CD4-positive, alpha-beta memory T cell (primary cell): ENCODE measurements at regions not wholly inside any gene's neighbourhood (a gene's known extent, or its start where the extent isn't known, plus 50 kb on each side); places are given as distances from the start of the nearest gene placed in this dataset.

Source experiments
- CTCF ChIA-PET: fragments of 350-600 bp; sonication (Branson Sonifier 250); formaldehyde crosslinking; loops from one replicate; lab custom pipeline; 2021; ENCODE audit warnings: inconsistent platforms; ENCODE audit not compliant: partially characterized antibody; lab: Charles Lee
- POLR2A ChIA-PET: fragments of 350-600 bp; sonication (Branson Sonifier 250); formaldehyde crosslinking; loops from one replicate; lab custom pipeline; 2021; ENCODE audit not compliant: partially characterized antibody; lab: Charles Lee
- DNase-seq, 5 donors: peaks; one replicate each; pipeline versions ENCODE4 v3.0.0 to v3.0.0-alpha.2; 2020 to 2022; ENCODE audit warnings: mixed read lengths in 1 of 5
- H3K27ac ChIP-seq: one replicate; pipeline ENCODE4 v1.7.0; 2013; ENCODE audit warnings: low read depth, low read length
- H3K27me3 ChIP-seq: 2 replicates; pipeline ENCODE4 v1.7.0; 2013; ENCODE audit warnings: mild to moderate bottlenecking, low read length, moderate library complexity; ENCODE audit not compliant: insufficient read depth
- H3K36me3 ChIP-seq: 2 replicates; pipeline ENCODE4 v1.7.0; 2013; ENCODE audit warnings: mild to moderate bottlenecking, low read length, moderate library complexity; ENCODE audit not compliant: insufficient read depth
- H3K4me1 ChIP-seq: 2 replicates; pipeline ENCODE4 v1.7.0; 2013; ENCODE audit warnings: mild to moderate bottlenecking, low read length, moderate library complexity; ENCODE audit not compliant: insufficient read depth
- H3K4me3 ChIP-seq, 2 donors: one replicate each; pipeline ENCODE4 v1.7.0; 2013; ENCODE audit warnings: low read length in 2 of 2, mild to moderate bottlenecking in 1 of 2
- H3K9me3 ChIP-seq, 2 donors: one replicate each; pipeline ENCODE4 v1.7.0; 2013; ENCODE audit warnings: low read length in 2 of 2, control low read depth in 1 of 2; ENCODE audit not compliant: control insufficient read depth in 1 of 2
- H3K27ac Mint-ChIP-seq, 7 donors: one replicate each; pipeline ENCODE4 v1.8.0; 2020 to 2021; ENCODE audit warnings: mixed read lengths in 7 of 7, mild to moderate bottlenecking in 6 of 7, inconsistent platforms in 3 of 7, moderate library complexity in 3 of 7
- H3K27me3 Mint-ChIP-seq, 2 donors: one replicate each; pipeline ENCODE4 v1.8.0; 2020 to 2021; ENCODE audit warnings: mixed read lengths in 2 of 2
- H3K36me3 Mint-ChIP-seq, 2 donors: one replicate each; pipeline ENCODE4 v1.8.0; 2020 to 2021; ENCODE audit warnings: mixed read lengths in 2 of 2, inconsistent platforms in 1 of 2, mild to moderate bottlenecking in 1 of 2
- H3K4me1 Mint-ChIP-seq, 4 donors: one replicate each; pipeline ENCODE4 v1.8.0; 2020 to 2021; ENCODE audit warnings: mixed read lengths in 4 of 4, mild to moderate bottlenecking in 1 of 4
- H3K4me3 Mint-ChIP-seq, 8 donors: one replicate each; pipeline ENCODE4 v1.8.0; 2020 to 2021; ENCODE audit warnings: mixed read lengths in 8 of 8, mild to moderate bottlenecking in 7 of 8, moderate library complexity in 6 of 8, inconsistent platforms in 3 of 8
- H3K9me3 Mint-ChIP-seq, 8 donors: one replicate each; pipeline ENCODE4 v1.8.0; 2020 to 2021; ENCODE audit warnings: mixed read lengths in 8 of 8, mild to moderate bottlenecking in 5 of 8, inconsistent platforms in 3 of 8, moderate library complexity in 1 of 8
- intact Hi-C: fragments of 100-400 bp; cut with micrococcal nuclease; formaldehyde crosslinking; loops from one replicate; pipeline ENCODE4 v1.15.1; 2023

GRCh38 chr12:97751704-97752103 lies 289.1 kb downstream of the RMST start:
- no peak overlapping the region for H3K4me3 ChIP-seq
- CTCF ChIA-PET = no interaction called here
- Mint-ChIP-seq H3K27ac (no peak overlapping the region), H3K27me3 (peaks cover 0 to 1% of the 10 kb centered on the region in 2 donors), H3K4me3 (no peak overlapping the region), H3K9me3 (peaks cover 0 to 4% (median 0%) of the 10 kb centered on the region in 8 donors), H3K36me3 (no peaks in the 10 kb centered on the region), H3K4me1 (no peaks in the 10 kb centered on the region)
- no peaks in the 10 kb centered on the region for H3K36me3 ChIP-seq
- H3K9me3 ChIP-seq = no peaks in the 10 kb centered on the region
- POLR2A ChIA-PET = no interaction called here
- H3K4me1 ChIP-seq = no peaks in the 10 kb centered on the region
- no peak for DNase-seq
- intact Hi-C loops = no loop called here
- H3K27ac ChIP-seq = no peak overlapping the region
- no peaks in the 10 kb centered on the region for H3K27me3 ChIP-seq

- H3K27me3 Mint-ChIP-seq = peaks cover 0 to 1% of the 10 kb centered on the region in 2 donors
- POLR2A ChIA-PET = no interaction called here
- no peak overlapping the region for H3K4me3 ChIP-seq
- no peaks in the 10 kb centered on the region for H3K4me1 ChIP-seq
- H3K4me1 Mint-ChIP-seq = no peaks in the 10 kb centered on the region
- intact Hi-C loops = no loop called here
- no peaks in the 10 kb centered on the region for H3K36me3 ChIP-seq
- H3K36me3 Mint-ChIP-seq = no peaks in the 10 kb centered on the region
- no peaks in the 10 kb centered on the region for H3K9me3 ChIP-seq
- no peaks in the 10 kb centered on the region for H3K27me3 ChIP-seq
- no peak overlapping the region for H3K4me3 Mint-ChIP-seq
- no peak overlapping the region for H3K27ac Mint-ChIP-seq
- CTCF ChIA-PET = no interaction called here
- no peak for DNase-seq
- H3K9me3 Mint-ChIP-seq = peaks cover 0 to 4% (median 0%) of the 10 kb centered on the region in 8 donors
- no peak overlapping the region for H3K27ac ChIP-seq
These were observed 289.5 kb downstream of the RMST start for GRCh38 chr12:97752129-97752528.

- H3K36me3 ChIP-seq = no peaks in the 10 kb centered on the region
- no peak overlapping the region for H3K27ac ChIP-seq
- H3K4me1 Mint-ChIP-seq = no peaks in the 10 kb centered on the region
- H3K36me3 Mint-ChIP-seq = no peaks in the 10 kb centered on the region
- peaks cover 0 to 5% (median 3%) of the 10 kb centered on the region in 8 donors for H3K9me3 Mint-ChIP-seq
- no peaks in the 10 kb centered on the region for H3K9me3 ChIP-seq
- peaks cover 0 to 1% of the 10 kb centered on the region in 2 donors for H3K27me3 Mint-ChIP-seq
- POLR2A ChIA-PET = no interaction called here
- no peaks in the 10 kb centered on the region for H3K4me1 ChIP-seq
- no peaks in the 10 kb centered on the region for H3K27me3 ChIP-seq
- intact Hi-C loops = no loop called here
- H3K27ac Mint-ChIP-seq = no peak overlapping the region
- H3K4me3 Mint-ChIP-seq = no peak overlapping the region
- DNase-seq = no peak
- CTCF ChIA-PET = no interaction called here
- H3K4me3 ChIP-seq = no peak overlapping the region
These were observed 290.7 kb downstream of the RMST start for GRCh38 chr12:97753332-97753731.

GRCh38 chr12:97754306-97754705 lies 291.7 kb downstream of the RMST start:
- H3K4me1 ChIP-seq = no peaks in the 10 kb centered on the region
- no peaks in the 10 kb centered on the region for H3K27me3 ChIP-seq
- no peaks in the 10 kb centered on the region for H3K9me3 ChIP-seq
- Mint-ChIP-seq H3K27me3 (peaks cover 0 to 1% of the 10 kb centered on the region in 2 donors), H3K27ac (no peak overlapping the region), H3K9me3 (peaks cover 0 to 5% (median 3%) of the 10 kb centered on the region in 8 donors), H3K36me3 (no peaks in the 10 kb centered on the region), H3K4me1 (no peaks in the 10 kb centered on the region), H3K4me3 (no peak overlapping the region)
- no peak overlapping the region for H3K27ac ChIP-seq
- ChIA-PET POLR2A (no interaction called here), CTCF (no interaction called here)
- intact Hi-C loops = no loop called here
- H3K36me3 ChIP-seq = no peaks in the 10 kb centered on the region
- no peak overlapping the region for H3K4me3 ChIP-seq
- no peak for DNase-seq

GRCh38 chr12:97756066-97756666 lies 293.6 kb downstream of the RMST start:
- Histone ChIP-seq H3K4me1 (no peaks in the 10 kb centered on the region), H3K27me3 (no peaks in the 10 kb centered on the region), H3K9me3 (no peaks in the 10 kb centered on the region), H3K36me3 (no peaks in the 10 kb centered on the region), H3K4me3 (no peak overlapping the region), H3K27ac (no peak overlapping the region)
- POLR2A ChIA-PET = no interaction called here
- Mint-ChIP-seq H3K4me3 (no peak overlapping the region), H3K36me3 (no peaks in the 10 kb centered on the region), H3K9me3 (peaks cover 0 to 5% (median 3%) of the 10 kb centered on the region in 8 donors), H3K4me1 (no peaks in the 10 kb centered on the region), H3K27ac (no peak overlapping the region), H3K27me3 (peaks cover 0 to 1% of the 10 kb centered on the region in 2 donors)
- CTCF ChIA-PET = no interaction called here
- no peak for DNase-seq
- intact Hi-C loops = no loop called here

- Histone ChIP-seq H3K27ac (no peak overlapping the region), H3K4me3 (no peak overlapping the region), H3K36me3 (no peaks in the 10 kb centered on the region), H3K4me1 (no peaks in the 10 kb centered on the region), H3K27me3 (no peaks in the 10 kb centered on the region), H3K9me3 (no peaks in the 10 kb centered on the region)
- no peak overlapping the region for H3K27ac Mint-ChIP-seq
- DNase-seq = no peak
- ChIA-PET CTCF (no interaction called here), POLR2A (no interaction called here)
- no peaks in the 10 kb centered on the region for H3K36me3 Mint-ChIP-seq
- H3K27me3 Mint-ChIP-seq = peaks cover 0 to 1% of the 10 kb centered on the region in 2 donors
- H3K4me1 Mint-ChIP-seq = no peaks in the 10 kb centered on the region
- peaks cover 0 to 5% (median 3%) of the 10 kb centered on the region in 8 donors for H3K9me3 Mint-ChIP-seq
- intact Hi-C loops = no loop called here
- no peak overlapping the region for H3K4me3 Mint-ChIP-seq
These were observed 294.1 kb downstream of the RMST start for GRCh38 chr12:97756741-97757140.

GRCh38 chr12:97757481-97758193 lies 295.0 kb downstream of the RMST start:
- H3K4me1 ChIP-seq = no peaks in the 10 kb centered on the region
- intact Hi-C loops = no loop called here
- POLR2A ChIA-PET = no interaction called here
- Mint-ChIP-seq H3K36me3 (no peaks in the 10 kb centered on the region), H3K4me1 (no peaks in the 10 kb centered on the region), H3K27me3 (peaks cover 0 to 1% of the 10 kb centered on the region in 2 donors), H3K27ac (no peak overlapping the region), H3K9me3 (peaks cover 0 to 8% (median 3%) of the 10 kb centered on the region in 8 donors), H3K4me3 (no peak overlapping the region)
- no peaks in the 10 kb centered on the region for H3K9me3 ChIP-seq
- no peak overlapping the region for H3K27ac ChIP-seq
- CTCF ChIA-PET = no interaction called here
- H3K27me3 ChIP-seq = no peaks in the 10 kb centered on the region
- no peak for DNase-seq
- no peak overlapping the region for H3K4me3 ChIP-seq
- H3K36me3 ChIP-seq = no peaks in the 10 kb centered on the region
